Pancreas (tissue), 10 donors: ENCODE measurements at regions not wholly inside any gene's neighbourhood (a gene's known extent, or its start where the extent isn't known, plus 50 kb on each side); places are given as distances from the start of the nearest gene placed in this dataset.

Experiments
- ATAC-seq, 4 donors: fragments of 200-7000 bp; cut with Tn5 transposase; one replicate each; pipeline versions ENCODE4 v1.8.0 to v1.9.1; 2020; ENCODE audit warnings: mild to moderate bottlenecking in 4 of 4, moderate library complexity in 4 of 4
- DNase-seq, 6 donors: peaks; one replicate each; pipeline ENCODE4 v3.0.0-alpha.2; 2020
- FAIRE-seq: peaks from 2 replicates; lab custom pipeline; 2012; peaks lifted over from hg19 to GRCh38; lab: Jason Lieb, UNC
- H3K27ac ChIP-seq, 4 donors: fragments of 200-600 bp; sonication (generic); 1 replicate in 3 of 4; 2 replicates in 1 of 4; pipeline versions ENCODE4 v1.5.0 to v1.8.0; 2020
- H3K27me3 ChIP-seq, 4 donors: fragments of 200-600 bp; one replicate each; pipeline ENCODE4 v1.8.0; 2021
- H3K36me3 ChIP-seq, 3 donors: fragments of 200-600 bp; sonication (generic) in 1 of 3; one replicate each; pipeline versions ENCODE4 v1.5.0 to v1.8.0; 2020 to 2021
- H3K4me1 ChIP-seq, 3 donors: fragments of 200-600 bp; one replicate each; pipeline ENCODE4 v1.8.0; 2021
- H3K4me3 ChIP-seq, 4 donors: fragments of 200-600 bp; sonication (generic) in 2 of 4; one replicate each; pipeline versions ENCODE4 v1.5.0 to v1.8.0; 2020 to 2021
- H3K9me3 ChIP-seq, 4 donors: fragments of 200-600 bp; one replicate each; pipeline ENCODE4 v1.8.0; 2021
- CTCF ChIP-seq, 4 donors: fragments of 200-600 bp; sonication (generic) in 3 of 4; IDR thresholded peaks; one replicate each; pipeline versions ENCODE4 v1.5.0 to v1.8.0; 2021; ENCODE audit warnings: antibody characterized with exemption in 4 of 4
- WGBS, 2 donors: extraction: QIAGEN DNeasy Blood & Tissue Kit; methylation state at CpG; one replicate each; pipeline ENCODE4 v1.1.7; 2013; 5-methylcytosine and 5-hydroxymethylcytosine counted together
- intact Hi-C, 3 donors: fragments of 100-400 bp; cut with DNase I; formaldehyde crosslinking; loops; one replicate each; pipeline versions ENCODE4 v1.11.1 to v1.14.2; 2022
- donor health status: healthy with polysubstance abuse.
- donor health status: DM: no; HTN: no; CAD: no; lungs with moderate emphysema.
- donor health status: DM: no; HTN: no; CAD: no.
- donor health status: control.
- donor health status: control.
- donor health status: Bipolar disorder and iron deficiency.
- donor health status: DM: yes; HTN: yes; CAD: no.
- donor health status: DM: no; HTN: no; CAD: no.
- donor health status: DM: no; HTN: no; CAD: no.
- donor health status: DM: yes; HTN: yes; CAD: no.

DNA sequence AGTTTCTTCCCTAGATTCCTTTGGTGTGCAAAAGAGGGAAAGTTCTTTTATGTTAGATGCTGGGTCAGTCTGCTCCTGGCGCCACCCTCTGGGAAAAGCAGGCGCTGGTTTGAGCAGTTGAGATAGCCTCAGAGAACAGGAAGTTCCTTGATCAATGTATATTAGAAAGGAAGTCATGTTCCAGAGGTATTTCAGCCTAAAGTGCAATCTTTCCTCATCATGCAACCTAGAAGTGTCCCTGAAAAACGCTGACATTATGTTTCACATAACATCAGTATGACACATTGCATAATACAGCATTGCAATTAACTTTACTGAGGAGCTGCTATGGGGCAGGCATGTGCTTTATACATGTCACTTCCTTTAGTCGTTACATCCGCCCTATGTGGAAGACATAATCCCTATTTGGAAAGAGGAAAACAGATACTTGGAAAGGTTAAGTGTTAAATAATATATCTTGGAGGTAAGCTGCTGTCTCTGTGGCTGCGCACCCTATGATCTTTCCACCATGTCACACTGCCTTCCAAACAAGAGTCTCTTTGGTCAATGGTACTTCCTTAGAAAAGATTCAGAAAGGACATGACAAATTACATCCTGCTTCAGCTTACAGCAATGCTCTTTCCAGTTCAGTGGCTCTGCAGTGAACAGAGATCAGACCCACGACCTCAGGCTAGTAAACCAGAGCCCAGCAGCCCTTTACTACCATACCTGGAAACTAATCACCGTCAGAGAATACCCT, 369.7 kb downstream of the RAD51AP2 start:
- TF ChIP-seq CTCF (IDR thresholded peaks at IDR 0.05) = no peak
- no peak overlapping the region for H3K4me3 ChIP-seq
- FAIRE-seq = no peak
- H3K4me1 ChIP-seq = no peaks in the 10 kb centered on the region
- WGBS, 2 donors = 36 to 37% methylated on average over 8 of the region's 8 CpGs
- H3K36me3 ChIP-seq = no peaks in the 10 kb centered on the region
- H3K27ac ChIP-seq = no peak overlapping the region
- peak in 1 of 6 donors; percentile 15 for DNase-seq
- no peaks in the 10 kb centered on the region for H3K27me3 ChIP-seq
- intact Hi-C loops = no loop called here
- no peaks in the 10 kb centered on the region for H3K9me3 ChIP-seq
- peak in 1 of 4 donors; percentile 37 for ATAC-seq

DNA sequence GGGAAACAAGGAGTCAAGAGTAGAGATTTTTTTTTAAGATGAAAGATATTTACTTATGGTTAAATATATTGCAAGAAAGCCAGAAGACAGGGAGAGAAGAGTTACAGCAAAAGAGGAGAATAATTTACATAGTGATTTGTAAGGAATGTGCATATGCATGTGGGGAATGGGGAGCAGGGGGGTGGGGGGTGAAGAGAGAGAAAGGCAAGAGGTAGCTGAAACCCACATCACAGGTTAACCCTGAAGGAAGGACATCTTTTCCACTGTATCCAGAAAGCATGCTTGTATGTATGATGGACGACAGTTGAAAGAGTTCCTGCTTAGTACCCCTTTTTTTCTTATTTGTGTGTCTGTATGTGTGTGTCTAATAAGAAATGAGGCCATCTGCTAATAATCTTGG, 371.9 kb downstream of the RAD51AP2 start:
- intact Hi-C loops = no loop called here

GRCh38 chr2:17136877-17137276, 381.4 kb downstream of the RAD51AP2 start:
- H3K36me3 ChIP-seq = no peaks in the 10 kb centered on the region
- no peak overlapping the region for H3K4me3 ChIP-seq
- no peak for FAIRE-seq
- ATAC-seq = no peak
- intact Hi-C loops = no loop called here
- no peak for DNase-seq
- no peaks in the 10 kb centered on the region for H3K4me1 ChIP-seq
- TF ChIP-seq CTCF (IDR thresholded peaks at IDR 0.05) = no peak
- peaks cover 0 to 5% (median 0%) of the 10 kb centered on the region in 4 donors for H3K27me3 ChIP-seq
- 60 to 76% methylated on average over 2 of the region's 2 CpGs for WGBS, 2 donors
- no peaks in the 10 kb centered on the region for H3K9me3 ChIP-seq
- H3K27ac ChIP-seq = no peak overlapping the region

More for the DNA sequence above, 371.9 kb downstream of the RAD51AP2 start:
- Histone ChIP-seq H3K4me3 (no peak overlapping the region), H3K27ac (no peak overlapping the region), H3K36me3 (no peaks in the 10 kb centered on the region), H3K4me1 (no peaks in the 10 kb centered on the region), H3K27me3 (peaks cover 0 to 11% (median 0%) of the 10 kb centered on the region in 4 donors), H3K9me3 (no peaks in the 10 kb centered on the region)
- no peak for FAIRE-seq
- 38 to 67% methylated on average over 1 of the region's 1 CpG for whole genome bisulfite sequencing, 2 donors
- no peak for ATAC-seq
- DNase-seq = no peak
- no peak for TF ChIP-seq CTCF (IDR thresholded peaks at IDR 0.05)

DNA sequence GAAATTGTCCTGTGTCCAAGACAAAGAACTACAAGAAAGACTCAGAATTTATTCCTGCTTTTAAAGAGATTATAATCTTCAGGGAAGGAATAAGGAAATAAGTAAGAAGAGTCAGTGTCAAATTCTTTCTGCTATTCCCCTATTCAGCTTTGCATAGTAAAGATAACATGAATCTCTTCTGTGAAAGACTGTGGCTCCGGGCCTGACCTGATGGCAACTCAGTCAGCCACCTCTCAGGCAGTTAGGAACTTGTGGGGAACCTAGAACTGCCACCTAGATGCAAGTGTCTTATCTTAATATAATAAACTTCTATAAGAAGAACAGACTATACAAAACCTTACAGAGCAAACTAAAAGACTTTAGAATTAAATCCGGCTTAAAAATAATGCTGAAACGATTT, 382.0 kb downstream of the RAD51AP2 start:
- no peaks in the 10 kb centered on the region for H3K4me1 ChIP-seq
- H3K27me3 ChIP-seq = no peaks in the 10 kb centered on the region
- H3K9me3 ChIP-seq = no peaks in the 10 kb centered on the region
- TF ChIP-seq CTCF (IDR thresholded peaks at IDR 0.05) = no peak
- WGBS, 2 donors = 43 to 51% methylated on average over 3 of the region's 3 CpGs
- H3K27ac ChIP-seq = no peak overlapping the region
- DNase-seq = no peak
- no peaks in the 10 kb centered on the region for H3K36me3 ChIP-seq
- ATAC-seq = no peak
- intact Hi-C loops = no loop called here
- FAIRE-seq = no peak
- no peak overlapping the region for H3K4me3 ChIP-seq

DNA sequence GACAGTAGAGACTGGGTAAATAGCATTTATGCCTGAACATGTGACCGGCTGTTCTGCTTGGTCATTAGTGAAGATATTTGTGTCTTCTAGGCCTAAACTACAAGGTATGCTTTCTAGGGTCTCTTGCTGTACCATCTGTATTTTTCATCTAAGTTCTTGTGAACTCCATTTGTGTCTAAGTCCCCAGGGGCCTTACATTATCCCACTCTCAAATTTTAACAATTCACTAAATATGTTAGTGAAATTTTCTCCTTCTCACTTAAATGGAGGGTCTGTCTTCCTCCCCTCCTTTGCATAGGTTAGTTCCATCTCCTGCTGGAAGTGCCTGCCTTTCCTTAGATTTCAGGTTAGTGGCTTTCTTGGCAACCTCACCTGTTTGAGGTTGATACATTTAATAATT, 382.6 kb downstream of the RAD51AP2 start:
- Histone ChIP-seq H3K27ac (no peak overlapping the region), H3K4me1 (no peaks in the 10 kb centered on the region), H3K36me3 (no peaks in the 10 kb centered on the region), H3K27me3 (no peaks in the 10 kb centered on the region), H3K9me3 (no peaks in the 10 kb centered on the region), H3K4me3 (no peak overlapping the region)
- FAIRE-seq = no peak
- ATAC-seq = no peak
- DNase-seq = no peak
- no peak for TF ChIP-seq CTCF (IDR thresholded peaks at IDR 0.05)
- 87 to 97% methylated on average over 1 of the region's 1 CpG for WGBS, 2 donors
- intact Hi-C loops = no loop called here
